Tibial nerve (tissue), 4 donors: ENCODE measurements at regions not wholly inside any gene's neighbourhood (a gene's known extent, or its start where the extent isn't known, plus 50 kb on each side); places are given as distances from the start of the nearest gene placed in this dataset.

Source experiments
- DNase-seq, 2 donors: peaks; one replicate each; pipeline ENCODE4 v3.0.0-alpha.2; 2019; ENCODE audit warnings: low spot score in 2 of 2
- H3K27ac ChIP-seq, 4 donors: fragments of 200-600 bp; sonication (generic) in 3 of 4; one replicate each; pipeline ENCODE4 v1.5.1; 2017 to 2019; ENCODE audit warnings: mild to moderate bottlenecking in 1 of 4
- H3K27me3 ChIP-seq, 2 donors: fragments of 200-600 bp; sonication (generic) in 1 of 2; one replicate each; pipeline versions ENCODE4 v1.5.1 to v1.6.0; 2017 to 2019
- H3K36me3 ChIP-seq, 3 donors: fragments of 200-600 bp; sonication (generic); one replicate each; pipeline ENCODE4 v1.5.1; 2018 to 2019
- H3K4me1 ChIP-seq, 4 donors: fragments of 200-600 bp; sonication (generic) in 3 of 4; one replicate each; pipeline ENCODE4 v1.5.1; 2017 to 2019
- H3K4me3 ChIP-seq, 4 donors: fragments of 200-600 bp; sonication (generic) in 3 of 4; one replicate each; pipeline ENCODE4 v1.5.1; 2017 to 2019; ENCODE audit warnings: mild to moderate bottlenecking in 1 of 4, moderate library complexity in 1 of 4
- H3K9me3 ChIP-seq, 4 donors: fragments of 200-600 bp; sonication (generic) in 3 of 4; one replicate each; pipeline ENCODE4 v1.5.1; 2017 to 2019
- CTCF ChIP-seq, 5 experiments: fragments of 200-600 bp in 3 of 5; fragments of 450-650 bp in 2 of 5; sonication (generic) in 3 of 5; IDR thresholded peaks; one replicate each; pipeline ENCODE4 v1.5.1; 2016 to 2019; ENCODE audit warnings: antibody characterized with exemption in 5 of 5, mild to moderate bottlenecking in 3 of 5, moderate library complexity in 2 of 5
- EP300 ChIP-seq, 2 donors: sonication (generic); formaldehyde crosslinking; IDR thresholded peaks; one replicate each; pipeline ENCODE4 v1.6.1; 2017; ENCODE audit warnings: antibody characterized with exemption in 2 of 2, mild to moderate bottlenecking in 1 of 2
- POLR2A ChIP-seq, 2 donors: fragments of 450-650 bp; IDR thresholded peaks; one replicate each; pipeline ENCODE4 v1.6.1; 2017; ENCODE audit warnings: antibody characterized with exemption in 2 of 2, mild to moderate bottlenecking in 2 of 2, moderate library complexity in 2 of 2
- WGBS, 2 donors: methylation state at CpG; one replicate each; pipeline ENCODE4 v1.1.5; 2018; 5-methylcytosine and 5-hydroxymethylcytosine counted together

- TF ChIP-seq CTCF (IDR thresholded peaks at IDR 0.05) = no peak
- TF ChIP-seq EP300 (IDR thresholded peaks at IDR 0.05) = no peak
- TF ChIP-seq POLR2A (IDR thresholded peaks at IDR 0.05) = no peak
- no peaks in the 10 kb centered on the region for H3K36me3 ChIP-seq
- DNase-seq = no peak
- H3K4me1 ChIP-seq = peaks cover 0 to 4% (median 0%) of the 10 kb centered on the region in 4 donors
- no peak overlapping the region for H3K4me3 ChIP-seq
- 59 to 69% methylated on average over 2 of the region's 2 CpGs for WGBS, 2 donors
- H3K9me3 ChIP-seq = no peaks in the 10 kb centered on the region
- H3K27me3 ChIP-seq = no peaks in the 10 kb centered on the region
- no peak overlapping the region for H3K27ac ChIP-seq
These were observed 642.3 kb downstream of the ACTL7B start for GRCh38 chr9:108213511-108213910.

DNA sequence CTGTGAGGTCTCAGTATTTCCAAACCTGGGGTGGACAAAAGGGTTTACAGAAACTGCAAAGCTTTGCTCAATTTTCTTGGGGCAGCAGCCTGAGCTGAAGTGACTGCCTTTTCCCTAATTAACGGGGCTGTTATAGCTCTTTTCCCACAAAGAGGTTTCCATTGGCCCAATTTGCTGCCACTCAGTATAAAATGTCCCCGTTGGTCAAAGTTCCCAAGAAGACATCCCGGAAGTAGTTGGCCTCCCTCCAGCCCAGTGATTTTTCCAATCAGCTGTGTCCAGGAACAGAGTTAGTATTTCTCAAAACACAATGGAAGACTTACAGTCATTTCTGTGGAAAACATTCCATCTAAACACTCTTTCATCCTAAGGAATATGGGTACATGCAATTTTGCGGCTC lies 643.6 kb downstream of the ACTL7B start:
- WGBS, 2 donors = 50 to 63% methylated on average over 4 of the region's 4 CpGs
- DNase-seq = no peak
- Histone ChIP-seq H3K36me3 (no peaks in the 10 kb centered on the region), H3K9me3 (no peaks in the 10 kb centered on the region), H3K27me3 (no peaks in the 10 kb centered on the region), H3K4me1 (peaks cover 0 to 9% (median 2%) of the 10 kb centered on the region in 4 donors), H3K27ac (peak overlapping the region in 1 of 4 donors; percentile 20), H3K4me3 (no peak overlapping the region)
- TF ChIP-seq POLR2A (IDR thresholded peaks at IDR 0.05) = no peak

DNA sequence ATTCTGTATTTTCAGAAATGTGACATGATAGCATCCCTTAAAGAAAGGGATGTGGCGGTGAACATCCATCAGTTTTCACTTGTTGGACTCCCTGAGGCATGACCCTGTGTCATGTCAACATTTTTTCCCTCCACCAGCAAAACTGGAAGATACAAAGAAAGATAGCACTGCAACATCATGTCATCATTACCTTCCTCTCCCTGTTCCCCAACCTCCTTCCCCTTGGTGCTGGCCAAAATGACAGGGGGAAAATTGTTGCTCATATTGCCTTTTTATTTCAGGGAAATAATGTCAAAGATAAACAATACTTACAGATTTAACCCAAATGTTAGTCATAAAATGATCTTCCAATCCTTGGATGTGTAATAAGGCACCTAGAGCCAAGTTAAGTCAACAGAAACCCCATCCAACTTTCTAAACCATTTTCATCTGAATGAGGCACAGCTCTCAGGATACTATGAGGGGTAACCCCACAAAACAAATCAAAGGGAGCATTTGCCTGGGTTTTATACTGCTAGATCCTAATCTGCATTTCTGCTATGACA lies 644.3 kb downstream of the ACTL7B start:
- Histone ChIP-seq H3K27ac (no peak overlapping the region), H3K4me3 (no peak overlapping the region), H3K4me1 (peaks cover 0 to 9% (median 2%) of the 10 kb centered on the region in 4 donors), H3K36me3 (no peaks in the 10 kb centered on the region), H3K27me3 (no peaks in the 10 kb centered on the region), H3K9me3 (no peaks in the 10 kb centered on the region)
- WGBS, 2 donors = 95 to 97% methylated on average over 1 of the region's 1 CpG
- TF ChIP-seq EP300 (IDR thresholded peaks at IDR 0.05) = no peak
- DNase-seq = no peak

- DNase-seq = no peak
- no peak overlapping the region for H3K27ac ChIP-seq
These were observed 646.6 kb downstream of the ACTL7B start for GRCh38 chr9:108209132-108209685.

DNA sequence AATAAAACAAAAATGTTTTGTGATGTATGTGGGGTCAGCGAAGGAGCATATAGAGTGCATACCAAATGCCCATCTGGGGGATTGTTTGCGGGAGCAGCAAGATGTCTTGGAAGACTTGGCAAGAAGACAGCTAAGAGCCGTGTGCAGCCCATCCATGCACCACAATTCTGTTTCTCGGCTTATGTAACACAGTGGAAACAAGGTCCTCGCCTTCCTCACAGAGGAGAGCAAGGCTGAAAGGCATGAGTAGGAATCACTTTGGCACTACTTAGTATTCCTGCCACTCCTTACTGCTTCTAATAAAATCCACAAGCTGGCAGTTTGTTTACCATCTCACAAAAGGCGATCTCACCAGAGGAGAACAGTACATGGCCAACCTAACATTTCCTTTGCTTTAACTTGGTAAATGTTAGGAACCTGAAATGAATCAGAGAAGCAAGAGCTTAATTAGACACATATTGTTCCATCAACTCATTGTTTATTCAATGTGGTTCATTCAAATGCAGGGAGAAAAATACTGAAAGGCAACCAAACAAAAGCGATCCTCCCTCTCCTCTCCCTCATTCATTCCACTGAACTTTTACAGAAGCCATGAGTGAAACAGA lies 648.1 kb downstream of the ACTL7B start:
- no peak for TF ChIP-seq EP300 (IDR thresholded peaks at IDR 0.05)
- no peak for TF ChIP-seq CTCF (IDR thresholded peaks at IDR 0.05)
- no peak for TF ChIP-seq POLR2A (IDR thresholded peaks at IDR 0.05)
- no peak overlapping the region for H3K4me3 ChIP-seq

More at GRCh38 chr9:108209132-108209685, 646.6 kb downstream of the ACTL7B start:
- Histone ChIP-seq H3K36me3 (no peaks in the 10 kb centered on the region), H3K27me3 (no peaks in the 10 kb centered on the region), H3K4me1 (peaks cover 0 to 9% (median 2%) of the 10 kb centered on the region in 4 donors), H3K9me3 (no peaks in the 10 kb centered on the region), H3K4me3 (no peak overlapping the region)
- WGBS, 2 donors = 73 to 86% methylated on average over 5 of the region's 5 CpGs
- no peak for TF ChIP-seq EP300 (IDR thresholded peaks at IDR 0.05)
- no peak for TF ChIP-seq CTCF (IDR thresholded peaks at IDR 0.05)
- TF ChIP-seq POLR2A (IDR thresholded peaks at IDR 0.05) = no peak

GRCh38 chr9:108205276-108205675 lies 650.5 kb downstream of the ACTL7B start:
- DNase-seq = no peak
- H3K4me1 ChIP-seq = peaks cover 0 to 9% (median 0%) of the 10 kb centered on the region in 4 donors
- peaks cover 0 to 18% (median 2%) of the 10 kb centered on the region in 4 donors for H3K9me3 ChIP-seq
- TF ChIP-seq EP300 (IDR thresholded peaks at IDR 0.05) (no peak), CTCF (IDR thresholded peaks at IDR 0.05) (no peak)
- H3K36me3 ChIP-seq = no peaks in the 10 kb centered on the region
- no peak overlapping the region for H3K4me3 ChIP-seq
- H3K27ac ChIP-seq = no peak overlapping the region
- no peaks in the 10 kb centered on the region for H3K27me3 ChIP-seq

More for the DNA sequence above, 648.1 kb downstream of the ACTL7B start:
- Histone ChIP-seq H3K4me1 (peaks cover 0 to 9% (median under 1%) of the 10 kb centered on the region in 4 donors), H3K9me3 (peaks cover 0 to 8% (median 2%) of the 10 kb centered on the region in 4 donors), H3K27me3 (no peaks in the 10 kb centered on the region), H3K27ac (peak overlapping the region in 1 of 4 donors; percentile 41), H3K36me3 (no peaks in the 10 kb centered on the region)
- no peak for DNase-seq
- WGBS, 2 donors = 38 to 40% methylated on average over 7 of the region's 7 CpGs
